ENCODE measurements at regions not wholly inside any gene's neighbourhood (a gene's known extent, or its start where the extent isn't known, plus 50 kb on each side); places are given as distances from the start of the nearest gene placed in this dataset.

- no peak for DNase-seq
These were observed 79.9 kb upstream of the CPEB4 start for GRCh38 chr5:173808079-173808808.

- no peak for DNase-seq
These were observed 79.1 kb upstream of the CPEB4 start for GRCh38 chr5:173809014-173809413.

- no peak for DNase-seq
These were observed 75.2 kb upstream of the CPEB4 start for GRCh38 chr5:173812811-173813550.

- no peak for DNase-seq
These were observed 74.1 kb upstream of the CPEB4 start for GRCh38 chr5:173814053-173814452.

- DNase-seq: no peak
These were observed 72.6 kb upstream of the CPEB4 start for GRCh38 chr5:173815571-173815970.

- DNase-seq: no peak
These were observed 71.4 kb upstream of the CPEB4 start for GRCh38 chr5:173816728-173817127.

GRCh38 chr5:173817561-173817960, 70.6 kb upstream of the CPEB4 start:
- DNase-seq: no peak

- no peak for DNase-seq
These were observed 68.6 kb upstream of the CPEB4 start for GRCh38 chr5:173819521-173819920.

- DNase-seq: no peak
These were observed 64.9 kb upstream of the CPEB4 start for GRCh38 chr5:173823274-173823644.

GRCh38 chr5:173823721-173824567, 64.2 kb upstream of the CPEB4 start:
- DNase-seq: no peak

- no peak for DNase-seq
These were observed 62.8 kb upstream of the CPEB4 start for GRCh38 chr5:173825215-173825865.

GRCh38 chr5:173826086-173826427, 62.1 kb upstream of the CPEB4 start:
- DNase-seq: no peak

GRCh38 chr5:173826428-173827350, 61.5 kb upstream of the CPEB4 start:
- no peak for DNase-seq

GRCh38 chr5:173828952-173829351, 59.2 kb upstream of the CPEB4 start:
- DNase-seq: no peak

GRCh38 chr5:173829826-173830225, 58.3 kb upstream of the CPEB4 start:
- DNase-seq: no peak

GRCh38 chr5:173830421-173830820, 57.7 kb upstream of the CPEB4 start:
- DNase-seq: no peak

- DNase-seq: no peak
These were observed 56.8 kb upstream of the CPEB4 start for GRCh38 chr5:173831196-173831914.

GRCh38 chr5:173832386-173832785, 55.8 kb upstream of the CPEB4 start:
- DNase-seq: no peak

- DNase-seq: no peak
These were observed 54.8 kb upstream of the CPEB4 start for GRCh38 chr5:173833196-173833985.

GRCh38 chr5:173834071-173834771, 53.9 kb upstream of the CPEB4 start:
- no peak for DNase-seq

All from activated gamma-delta T cell treated with Interleukin-2 at 50 U/mL for 16 hours (primary cell).